RWPE1 (cell line): ENCODE measurements at regions not wholly inside any gene's neighbourhood (a gene's known extent, or its start where the extent isn't known, plus 50 kb on each side); places are given as distances from the start of the nearest gene placed in this dataset.

Source experiments
- CTCF ChIA-PET: fragments of 350-600 bp; sonication (Branson Sonifier 250); formaldehyde crosslinking; extraction: SDS; loops from one replicate; lab custom pipeline; 2021; lab: Yijun Ruan, JAX
- POLR2A ChIA-PET: fragments of 400-600 bp; formaldehyde crosslinking; extraction: SDS; loops from one replicate; lab custom pipeline; 2020; ENCODE audit warnings: antibody characterized with exemption; ENCODE audit not compliant: low non-redundant PET; lab: Yijun Ruan, JAX
- DNase-seq: peaks from one replicate; pipeline ENCODE4 v3.0.0; 2012; ENCODE audit warnings: low spot score
- H3K27ac ChIP-seq: fragments of 450-650 bp; 2 replicates; pipeline ENCODE4 v1.5.1; 2017
- CTCF ChIP-seq: fragments of 450-650 bp; conservative IDR thresholded peaks from 2 replicates; pipeline ENCODE4 v1.5.1; 2017; ENCODE audit warnings: low read depth, mild to moderate bottlenecking

- no peak for TF ChIP-seq CTCF
- no peak for DNase-seq
- no peak overlapping the region for H3K27ac ChIP-seq
- ChIA-PET CTCF (interaction anchor here (0.6 kb wide), 1 partner anchor 933 kb away, joined by 3 read pairs; no protein-coding TSS in a partner anchor), POLR2A (no interaction called here)
Observed at GRCh38 chr5:98403131-98403530, 370.3 kb upstream of the RGMB start.

- CTCF ChIA-PET = interaction anchor here (0.6 to 0.9 kb wide), 2 partner anchors 75 to 181 kb away, joined by 3 to 6 read pairs; no protein-coding TSS in a partner anchor
- no peak overlapping the region for H3K27ac ChIP-seq
- POLR2A ChIA-PET = no interaction called here
- peak; percentile 75 for DNase-seq
- no peak for TF ChIP-seq CTCF
Observed at GRCh38 chr5:98414938-98415337, 358.5 kb upstream of the RGMB start.

- TF ChIP-seq CTCF = no peak
- POLR2A ChIA-PET = no interaction called here
- H3K27ac ChIP-seq = no peak overlapping the region
- CTCF ChIA-PET = interaction anchor here (0.6 to 0.9 kb wide), 4 partner anchors 32 to 182 kb away, joined by 3 to 6 read pairs (median 4); no protein-coding TSS in a partner anchor
- DNase-seq = no peak
Observed at GRCh38 chr5:98415663-98416062, 357.8 kb upstream of the RGMB start.

GRCh38 chr5:98416541-98416940, 356.9 kb upstream of the RGMB start:
- DNase-seq = peak; percentile 34

GRCh38 chr5:98419825-98420224, 353.6 kb upstream of the RGMB start:
- POLR2A ChIA-PET = no interaction called here
- no peak overlapping the region for H3K27ac ChIP-seq
- no peak for TF ChIP-seq CTCF
- CTCF ChIA-PET = no interaction called here
- no peak for DNase-seq

More at GRCh38 chr5:98416541-98416940, 356.9 kb upstream of the RGMB start:
- no peak for TF ChIP-seq CTCF
- H3K27ac ChIP-seq = no peak overlapping the region
- POLR2A ChIA-PET = no interaction called here
- CTCF ChIA-PET = interaction anchor here (0.6 kb wide), 2 partner anchors 31 to 47 kb away, joined by 3 to 4 read pairs; no protein-coding TSS in a partner anchor

- CTCF ChIA-PET = interaction anchor here (0.6 to 0.7 kb wide), 3 partner anchors 275 to 1425 kb away, joined by 3 to 5 read pairs (median 3); no protein-coding TSS in a partner anchor
- no peak for DNase-seq
- POLR2A ChIA-PET = no interaction called here
- H3K27ac ChIP-seq = no peak overlapping the region
- no peak for TF ChIP-seq CTCF
Observed at GRCh38 chr5:98424681-98425450, 348.6 kb upstream of the RGMB start.
